SU-DHL-6 (cell line): ENCODE measurements at regions not wholly inside any gene's neighbourhood (a gene's known extent, or its start where the extent isn't known, plus 50 kb on each side); places are given as distances from the start of the nearest gene placed in this dataset.

Source experiments
- H2AFZ ChIP-seq: fragments of 200-600 bp; sonication (generic); 2 replicates; pipeline ENCODE4 v1.6.1; 2014; ENCODE audit warnings: low read depth, mild to moderate bottlenecking, moderate library complexity, mixed read lengths, antibody characterized with exemption, low read length; ENCODE audit not compliant: severe bottlenecking
- H3F3A ChIP-seq: fragments of 200-600 bp; shearing (Covaris generic); 2 replicates; pipeline ENCODE4 v1.6.0; 2016; ENCODE audit warnings: antibody characterized with exemption, mild to moderate bottlenecking; ENCODE audit not compliant: insufficient read depth
- H3K27ac ChIP-seq: fragments of 200-600 bp; sonication (generic); 2 replicates; pipeline ENCODE4 v1.5.1; 2016; ENCODE audit warnings: low read depth, mild to moderate bottlenecking, low read length, moderate library complexity, mixed read lengths
- H3K27me3 ChIP-seq: fragments of 200-600 bp; sonication (generic), shearing (Covaris generic); 2 replicates; pipeline ENCODE4 v1.6.0; 2014; ENCODE audit warnings: mild to moderate bottlenecking, low read length
- H3K36me3 ChIP-seq: fragments of 200-600 bp; sonication (generic); 2 replicates; pipeline ENCODE4 v1.6.1; 2014; ENCODE audit warnings: mild to moderate bottlenecking, low read length, mixed read lengths
- H3K4me2 ChIP-seq: fragments of 300-600, 200-600 bp; shearing (Covaris generic), sonication (generic); 2 replicates; pipeline ENCODE4 v1.6.0; 2014; ENCODE audit warnings: low read length, low read depth, mild to moderate bottlenecking; ENCODE audit not compliant: poor library complexity, severe bottlenecking
- H3K4me3 ChIP-seq: fragments of 200-600 bp; sonication (generic); 2 replicates; pipeline ENCODE4 v1.5.1; 2014; ENCODE audit warnings: antibody characterized with exemption, low read length, mild to moderate bottlenecking, mixed read lengths; ENCODE audit not compliant: insufficient read depth, poor library complexity, severe bottlenecking
- H3K79me2 ChIP-seq: fragments of 200-600 bp; sonication (generic); 2 replicates; pipeline ENCODE4 v1.6.1; 2014; ENCODE audit warnings: mild to moderate bottlenecking, low read length, moderate library complexity; ENCODE audit not compliant: insufficient read depth
- H3K9ac ChIP-seq: fragments of 200-600 bp; sonication (generic); 2 replicates; pipeline ENCODE4 v1.7.0; 2014; ENCODE audit warnings: mild to moderate bottlenecking, low read length
- H3K9me2 ChIP-seq: fragments of 200-600 bp; sonication (generic); replicated peaks from 2 replicates; pipeline ENCODE4 v1.6.1; 2014; ENCODE audit warnings: low read length; ENCODE audit not compliant: insufficient read depth
- H3K9me3 ChIP-seq: fragments of 200-600 bp; sonication (generic); 2 replicates; pipeline ENCODE4 v1.6.1; 2014; ENCODE audit warnings: low read length, mixed read lengths; ENCODE audit not compliant: insufficient read depth
- H4K20me1 ChIP-seq: fragments of 200-600 bp; sonication (generic); 2 replicates; pipeline ENCODE4 v1.6.1; 2014; ENCODE audit warnings: low read depth, mild to moderate bottlenecking, antibody characterized with exemption, low read length, moderate library complexity, mixed read lengths
- CTCF ChIP-seq: fragments of 200-600 bp; sonication (generic); IDR thresholded peaks from one replicate; pipeline ENCODE4 v1.5.1; 2017; ENCODE audit warnings: antibody characterized with exemption, mild to moderate bottlenecking, low read length, moderate library complexity; ENCODE audit not compliant: insufficient read depth, poor library complexity, severe bottlenecking
- EZH2phosphoT487 ChIP-seq: fragments of 200-600 bp; sonication (generic), shearing (Covaris generic); conservative IDR thresholded peaks from 2 replicates; pipeline ENCODE4 v1.6.1; 2018; ENCODE audit warnings: mild to moderate bottlenecking, antibody characterized with exemption, low read length, moderate library complexity, mixed read lengths

GRCh38 chr3:25944329-25944728, 154.4 kb downstream of the OXSM start:
- Histone ChIP-seq H3K79me2 (no peaks in the 10 kb centered on the region), H3K27ac (no peak overlapping the region), H3K27me3 (no peaks in the 10 kb centered on the region), H2AFZ (no peak overlapping the region), H3K4me2 (no peak overlapping the region), H3K9ac (no peak overlapping the region), H4K20me1 (no peaks in the 10 kb centered on the region), H3K9me3 (no peaks in the 10 kb centered on the region), H3K36me3 (no peaks in the 10 kb centered on the region), H3F3A (no peaks in the 10 kb centered on the region), H3K9me2 (no peaks in the 10 kb centered on the region), H3K4me3 (no peak overlapping the region)
- TF ChIP-seq EZH2phosphoT487 (no peak), CTCF (no peak)

DNA sequence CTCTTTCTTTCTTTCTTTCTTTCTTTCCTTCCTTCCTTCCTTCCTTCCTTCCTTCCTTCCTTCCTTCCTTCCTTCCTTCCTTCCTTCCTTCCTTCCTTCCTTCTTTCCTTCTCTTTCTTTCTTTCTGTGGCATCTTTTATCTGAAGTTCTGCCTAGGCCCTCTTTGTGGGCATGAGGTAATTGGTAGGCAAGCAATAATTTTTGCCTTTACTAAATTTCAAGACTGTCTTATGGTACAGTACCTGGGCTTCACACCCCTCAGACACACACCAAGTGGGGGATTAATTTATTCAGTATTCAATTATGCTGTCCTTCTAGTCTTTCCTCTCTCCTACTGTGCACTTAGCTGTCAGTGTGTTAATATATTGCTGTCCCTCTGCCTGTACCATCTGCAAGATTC, 155.5 kb downstream of the OXSM start:
- H3K9me3 ChIP-seq = no peaks in the 10 kb centered on the region
- no peak overlapping the region for H3K4me2 ChIP-seq
- H3K27ac ChIP-seq = no peak overlapping the region
- no peak overlapping the region for H3K9ac ChIP-seq
- TF ChIP-seq CTCF (no peak), EZH2phosphoT487 (no peak)
- H3K79me2 ChIP-seq = no peaks in the 10 kb centered on the region
- no peaks in the 10 kb centered on the region for H3K36me3 ChIP-seq
- no peaks in the 10 kb centered on the region for H4K20me1 ChIP-seq
- H3F3A ChIP-seq = no peaks in the 10 kb centered on the region
- H3K27me3 ChIP-seq = no peaks in the 10 kb centered on the region
- no peak overlapping the region for H2AFZ ChIP-seq
- H3K9me2 ChIP-seq = no peaks in the 10 kb centered on the region
- no peak overlapping the region for H3K4me3 ChIP-seq

DNA sequence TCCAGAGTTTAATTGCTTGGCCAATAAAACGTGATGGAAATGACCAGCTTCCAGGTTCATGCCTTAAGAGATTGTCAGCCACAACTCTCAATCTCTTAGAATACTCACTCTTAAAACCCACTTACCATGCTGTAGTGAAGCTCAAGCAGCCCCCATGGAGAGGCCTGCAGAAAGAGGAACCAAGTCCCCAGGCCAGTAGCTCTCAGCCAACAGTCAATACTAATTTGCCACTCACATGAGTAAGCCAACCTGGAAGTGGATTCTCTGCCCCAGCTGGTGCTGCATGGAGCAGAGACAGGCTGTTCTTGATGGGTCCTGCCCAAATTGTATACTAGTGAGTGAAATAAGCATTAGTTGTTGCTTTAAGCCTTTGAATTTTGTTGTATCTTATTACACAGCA, 155.9 kb downstream of the OXSM start:
- no peak overlapping the region for H3K4me2 ChIP-seq
- no peak overlapping the region for H3K9ac ChIP-seq
- no peak overlapping the region for H2AFZ ChIP-seq
- no peaks in the 10 kb centered on the region for H4K20me1 ChIP-seq
- H3F3A ChIP-seq = no peaks in the 10 kb centered on the region
- no peak for TF ChIP-seq CTCF
- TF ChIP-seq EZH2phosphoT487 = no peak
- no peaks in the 10 kb centered on the region for H3K9me3 ChIP-seq
- H3K9me2 ChIP-seq = no peaks in the 10 kb centered on the region
- H3K79me2 ChIP-seq = no peaks in the 10 kb centered on the region
- H3K36me3 ChIP-seq = no peaks in the 10 kb centered on the region
- H3K4me3 ChIP-seq = no peak overlapping the region
- no peak overlapping the region for H3K27ac ChIP-seq
- H3K27me3 ChIP-seq = no peaks in the 10 kb centered on the region

DNA sequence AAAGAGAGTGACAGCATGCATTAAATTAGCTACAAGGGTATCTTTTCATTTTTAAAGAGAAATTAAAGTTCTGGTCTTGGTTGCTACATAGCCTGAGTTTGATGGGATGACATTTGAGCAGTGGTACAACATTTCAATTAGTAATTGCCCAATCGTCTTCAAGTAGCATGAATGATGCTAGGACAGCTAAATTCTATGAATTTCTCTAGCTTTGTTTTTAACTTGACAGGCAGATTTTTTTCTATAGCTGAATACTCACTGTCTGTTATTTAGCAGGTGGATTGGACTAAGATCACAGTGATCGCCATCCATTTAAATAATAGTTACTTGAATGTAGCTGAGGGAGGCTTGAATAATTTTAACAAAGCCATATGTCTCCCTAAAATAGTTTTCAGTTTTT, 162.2 kb downstream of the OXSM start:
- no peaks in the 10 kb centered on the region for H3K9me3 ChIP-seq
- no peaks in the 10 kb centered on the region for H3K27me3 ChIP-seq
- H3K9me2 ChIP-seq = no peaks in the 10 kb centered on the region
- H3K4me3 ChIP-seq = no peak overlapping the region
- H2AFZ ChIP-seq = no peak overlapping the region
- no peak overlapping the region for H3K4me2 ChIP-seq
- H3K79me2 ChIP-seq = no peaks in the 10 kb centered on the region
- H3K36me3 ChIP-seq = no peaks in the 10 kb centered on the region
- H3F3A ChIP-seq = no peaks in the 10 kb centered on the region
- H3K27ac ChIP-seq = no peak overlapping the region
- TF ChIP-seq CTCF (no peak), EZH2phosphoT487 (no peak)
- H3K9ac ChIP-seq = no peak overlapping the region
- H4K20me1 ChIP-seq = no peaks in the 10 kb centered on the region
